GM19455 (cell line): ENCODE measurements at regions not wholly inside any gene's neighbourhood (a gene's known extent, or its start where the extent isn't known, plus 50 kb on each side); places are given as distances from the start of the nearest gene placed in this dataset.
A peak's percentile ranks its signal among the peaks of the same experiment; 100 is the strongest.

Experiments
- ATAC-seq: cut with Tn5 transposase; IDR thresholded peaks from one replicate; pipeline ENCODE4 v1.9.1; 2021; ENCODE audit not compliant: unreplicated experiment

- peak; percentile 94 for ATAC-seq
Measured at GRCh38 chr1:59046730-59047157, 250.2 kb upstream of the FGGY start.

DNA sequence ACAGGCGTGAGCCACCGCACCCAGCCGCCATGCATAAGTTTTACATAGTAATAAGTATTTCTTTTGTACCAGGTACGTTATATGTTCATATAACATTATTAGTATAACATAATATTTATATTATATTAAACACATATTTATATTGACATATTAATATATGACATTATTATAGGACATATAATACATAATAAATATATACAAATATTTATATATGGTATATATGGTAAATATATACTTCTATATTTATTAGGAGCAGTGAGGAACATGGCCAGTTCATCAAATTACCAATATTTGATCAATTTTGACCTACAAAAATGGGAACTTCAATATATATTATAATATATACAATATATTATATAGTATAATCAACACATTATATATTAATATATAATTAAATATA is 245.9 kb upstream of the FGGY start:
- ATAC-seq = no peak

GRCh38 chr1:59052166-59052590 is 244.7 kb upstream of the FGGY start:
- no peak for ATAC-seq

- ATAC-seq = no peak
Measured at GRCh38 chr1:59054172-59054571, 242.7 kb upstream of the FGGY start.

DNA sequence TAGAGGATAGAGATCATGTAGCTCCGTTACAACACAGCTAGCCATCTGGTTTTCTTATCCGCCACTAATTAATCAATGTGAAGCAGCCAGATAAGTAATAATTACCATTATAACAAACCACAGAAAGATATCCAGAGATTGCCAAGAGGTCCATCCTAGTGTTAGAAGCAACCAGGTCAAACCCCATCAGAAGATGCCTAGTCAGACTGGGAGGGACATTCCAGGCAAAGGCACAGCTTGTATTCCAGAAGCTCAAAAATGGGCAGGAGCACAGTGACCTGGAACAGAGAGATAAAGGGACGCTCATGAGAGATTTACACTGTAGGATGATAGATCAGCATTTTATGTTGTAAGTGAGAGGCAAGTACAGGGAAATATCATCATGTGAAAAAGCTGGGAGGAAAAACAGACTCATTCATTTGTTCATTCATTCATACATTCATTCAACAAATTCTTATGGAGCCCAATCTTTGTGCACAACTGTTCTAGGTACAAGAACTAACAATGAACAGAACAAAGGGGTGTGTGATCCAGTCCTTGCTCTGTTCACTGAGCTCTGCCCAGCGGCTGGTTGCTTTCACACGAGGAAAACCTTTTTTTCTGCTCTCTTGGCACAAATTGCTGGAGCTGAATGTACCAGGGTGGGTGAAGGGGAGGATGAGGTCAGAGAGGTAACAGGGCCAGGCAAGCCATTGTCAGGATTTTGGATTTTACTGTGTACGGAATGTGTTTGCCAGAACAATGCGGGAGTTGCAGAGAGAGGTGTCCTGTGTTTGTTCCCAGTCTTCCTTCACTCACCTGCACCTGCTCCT is 240.8 kb upstream of the FGGY start:
- no peak for ATAC-seq

- ATAC-seq = no peak
Measured at GRCh38 chr1:59057211-59057694, 239.6 kb upstream of the FGGY start.

- ATAC-seq = no peak
Measured at GRCh38 chr1:59057796-59058195, 239.1 kb upstream of the FGGY start.

DNA sequence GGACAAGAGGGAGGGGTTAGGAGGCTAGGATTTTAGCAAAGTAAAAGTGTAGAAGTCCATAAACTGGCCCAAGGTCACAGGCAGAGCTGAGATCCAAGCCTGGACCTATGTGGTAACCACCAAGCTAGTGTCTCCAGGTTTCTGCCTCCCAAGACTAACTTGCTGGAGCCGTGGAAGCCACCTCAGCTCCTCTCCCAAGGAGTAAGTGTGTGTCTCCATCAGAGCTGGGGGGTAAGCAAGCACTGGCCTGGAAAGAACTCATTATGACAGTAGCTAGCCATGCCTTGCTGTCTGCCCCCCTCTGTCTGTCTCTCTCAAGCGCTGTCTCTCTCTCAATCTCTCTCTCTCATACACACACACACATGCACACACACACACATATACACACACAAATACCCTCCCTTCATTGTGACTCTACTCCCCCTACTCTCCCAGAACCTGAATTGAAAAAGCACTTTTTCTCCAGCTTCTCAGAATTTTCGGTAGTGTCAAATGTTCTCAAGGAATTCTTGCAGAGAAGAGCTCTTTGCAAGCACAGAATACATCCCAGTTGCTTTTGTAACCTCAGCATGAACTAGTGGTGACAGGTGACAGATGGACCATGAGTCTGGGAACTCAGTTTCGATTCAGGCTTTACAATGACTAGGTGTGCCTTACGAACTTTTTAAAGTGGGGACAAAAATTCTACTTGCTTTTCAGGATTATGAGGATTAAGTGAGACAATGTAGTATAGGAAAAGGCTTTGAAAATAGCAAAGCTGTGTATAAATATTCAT is 238.0 kb upstream of the FGGY start:
- no peak for ATAC-seq

DNA sequence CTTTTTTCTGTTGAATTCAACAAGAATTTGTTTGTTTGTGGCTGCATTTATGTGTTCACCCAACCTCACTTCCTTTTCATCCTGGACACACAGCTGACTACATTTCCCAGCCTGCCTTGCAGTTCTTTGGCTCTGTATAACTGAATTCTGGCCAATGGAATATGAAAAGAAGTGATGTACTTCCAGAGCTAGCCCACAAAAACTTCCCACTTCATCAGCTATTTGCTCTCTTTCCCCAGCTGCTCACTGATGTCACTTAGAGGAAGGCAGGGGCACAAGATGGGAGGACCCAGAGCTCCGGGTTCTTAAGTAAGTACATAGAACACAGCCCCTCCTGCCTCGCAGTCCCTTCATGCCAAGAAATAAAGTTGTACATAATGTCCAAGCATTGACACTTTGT is 235.0 kb upstream of the FGGY start:
- ATAC-seq = no peak

DNA sequence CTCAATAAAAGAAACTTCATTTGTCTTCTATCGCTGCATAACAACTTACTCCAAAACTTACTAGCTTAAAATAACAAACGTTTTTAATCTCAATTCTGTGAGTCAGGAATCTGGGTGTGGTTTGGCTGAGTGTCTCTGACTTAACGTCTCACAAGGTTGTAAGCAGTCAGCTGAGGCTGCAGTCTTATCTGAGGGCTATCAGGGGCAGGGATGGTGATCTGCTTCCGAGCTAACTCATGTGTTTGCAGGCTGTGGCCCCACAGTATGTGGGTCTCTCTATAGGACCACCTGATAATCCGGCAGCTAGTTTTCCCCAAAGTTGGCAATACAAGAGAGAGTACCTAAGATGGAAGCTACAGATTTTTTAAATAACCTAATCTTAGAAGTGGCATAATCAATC is 234.2 kb upstream of the FGGY start:
- ATAC-seq = no peak

DNA sequence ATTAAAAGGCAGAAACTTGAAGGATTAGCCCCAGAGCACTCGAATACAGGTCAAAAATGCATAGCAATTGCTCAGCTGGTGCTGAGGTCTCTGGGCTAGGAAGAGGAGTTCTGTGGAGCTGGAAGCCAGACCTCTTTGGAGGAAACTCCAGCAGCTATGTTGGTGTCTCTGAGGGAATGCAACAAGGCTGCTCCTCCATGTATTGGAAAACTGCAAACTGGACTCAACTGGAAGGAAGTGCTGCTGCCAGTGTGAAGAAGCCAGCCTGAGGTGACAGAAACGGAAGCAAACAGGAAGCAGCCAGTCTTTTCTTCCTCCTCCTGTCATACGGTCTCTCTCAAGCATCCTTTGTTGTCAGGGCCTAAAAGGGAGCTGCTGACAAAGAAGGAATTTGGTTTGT is 233.4 kb upstream of the FGGY start:
- ATAC-seq = no peak

- no peak for ATAC-seq
Measured at GRCh38 chr1:59064592-59064991, 232.3 kb upstream of the FGGY start.

GRCh38 chr1:59066236-59066635 is 230.7 kb upstream of the FGGY start:
- ATAC-seq = no peak

- ATAC-seq = no peak
Measured at GRCh38 chr1:59070610-59071009, 226.3 kb upstream of the FGGY start.

GRCh38 chr1:59071289-59071688 is 225.6 kb upstream of the FGGY start:
- no peak for ATAC-seq

GRCh38 chr1:59071876-59072582 is 224.9 kb upstream of the FGGY start:
- no peak for ATAC-seq

DNA sequence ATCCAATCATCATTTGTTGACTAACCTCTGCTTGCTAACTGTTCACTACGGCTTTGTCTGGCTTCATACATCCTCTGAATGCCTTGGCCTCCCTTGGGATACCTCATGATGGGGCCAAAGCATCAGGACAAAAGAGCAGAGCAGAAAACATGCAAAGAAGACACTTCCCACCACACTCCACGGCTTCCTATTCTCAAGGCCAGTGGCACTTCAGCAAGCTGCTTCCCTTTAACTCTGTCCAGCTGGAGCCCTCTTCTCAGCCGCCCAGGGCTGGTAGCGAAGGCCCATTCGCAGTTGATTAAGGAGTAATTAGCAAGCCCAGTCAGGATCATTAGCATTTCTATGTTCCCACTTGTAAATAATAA is 224.3 kb upstream of the FGGY start:
- ATAC-seq = no peak

DNA sequence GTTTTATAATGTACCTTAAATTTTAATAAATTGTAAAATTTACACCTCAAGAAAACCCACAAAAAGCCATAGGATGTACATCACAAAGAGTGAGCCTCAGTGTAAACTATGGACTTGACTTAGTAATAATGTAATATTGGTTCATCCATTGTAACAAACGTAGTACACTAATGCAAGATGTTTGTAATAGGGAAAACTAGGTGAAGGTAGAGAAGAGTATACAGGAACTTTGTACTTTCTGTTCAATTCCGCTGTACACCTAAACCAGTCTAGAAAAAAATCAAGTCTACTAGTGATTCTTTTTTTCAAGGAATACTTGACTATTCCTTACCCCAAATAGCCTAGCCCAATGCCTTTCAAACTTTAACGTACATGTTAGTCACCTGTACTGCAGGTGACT is 222.3 kb upstream of the FGGY start:
- ATAC-seq = no peak

GRCh38 chr1:59075021-59075420 is 221.9 kb upstream of the FGGY start:
- no peak for ATAC-seq

DNA sequence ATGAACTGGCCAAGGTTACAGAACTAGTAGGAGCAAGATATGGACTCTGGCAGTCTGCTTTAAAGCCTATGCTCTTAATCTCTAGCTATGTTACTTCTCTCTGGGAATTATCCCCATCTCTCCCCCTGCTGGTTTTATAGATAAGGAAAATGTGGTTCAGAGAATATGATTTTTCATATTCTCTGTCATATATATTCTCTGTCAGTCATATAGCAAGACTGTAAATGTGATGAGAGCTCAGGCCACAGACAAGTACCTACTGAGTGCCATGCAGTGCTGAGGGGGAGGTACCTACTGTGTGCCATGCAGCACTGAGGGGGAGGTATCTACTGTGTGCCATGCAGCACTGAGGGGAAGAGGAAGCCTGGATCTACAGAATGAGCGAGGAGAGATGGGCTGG is 220.3 kb upstream of the FGGY start:
- ATAC-seq = no peak

DNA sequence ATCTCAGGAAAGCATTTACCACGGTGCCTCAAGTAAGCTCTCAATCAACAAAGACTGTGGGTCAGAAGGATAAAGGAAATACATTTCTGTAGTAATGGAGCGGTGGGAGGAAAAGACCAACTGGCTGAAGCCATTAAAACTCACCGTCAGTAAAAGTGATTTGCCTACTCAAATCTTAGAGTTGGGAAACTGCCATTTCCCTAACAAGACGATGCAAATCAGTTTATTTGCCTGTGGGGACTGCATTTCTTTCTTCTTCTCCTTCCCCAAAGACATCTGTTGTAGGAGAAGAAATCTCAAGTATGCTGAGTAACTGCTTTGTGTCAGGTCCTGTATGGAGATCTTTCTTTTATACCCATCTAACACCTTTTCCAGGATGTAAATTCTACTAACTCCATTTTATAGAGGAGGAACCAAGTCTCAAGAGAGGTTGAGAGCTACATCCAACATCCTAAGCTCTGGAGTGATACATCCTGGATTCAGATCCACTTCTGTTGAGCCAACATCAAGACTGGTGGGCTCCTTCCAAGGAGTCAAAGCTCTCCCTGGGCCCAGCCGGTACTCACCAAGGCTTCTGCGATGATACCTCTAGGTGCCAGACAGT is 219.3 kb upstream of the FGGY start:
- no peak for ATAC-seq
